Ecto neural progenitor cell (in vitro differentiated cells): ENCODE measurements at regions not wholly inside any gene's neighbourhood (a gene's known extent, or its start where the extent isn't known, plus 50 kb on each side); places are given as distances from the start of the nearest gene placed in this dataset.

Experiments used
- DNase-seq: peaks from one replicate; pipeline ENCODE4 v3.0.0-alpha.2; 2018; ENCODE audit warnings: low spot score

DNA sequence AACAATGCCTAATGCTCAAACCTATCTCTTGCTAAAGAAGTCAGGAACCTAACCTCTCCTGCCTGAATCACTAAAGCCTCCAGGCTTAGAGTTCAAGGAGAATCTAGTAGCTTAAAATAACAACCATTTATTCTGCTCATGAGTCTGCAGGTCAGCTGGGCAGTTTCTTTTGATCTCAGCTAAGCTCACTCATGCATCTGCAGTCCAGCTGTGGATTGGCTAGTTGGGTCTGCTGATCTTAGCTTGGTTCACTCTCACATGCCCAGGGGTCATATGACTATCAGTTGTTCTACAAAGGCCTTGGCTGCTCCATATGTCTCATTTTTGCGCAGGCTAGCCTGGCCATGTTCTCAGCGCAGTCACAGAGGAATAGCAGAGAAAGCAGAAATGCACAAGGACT is 109.2 kb upstream of the STT3B start:
- DNase-seq: no peak

DNA sequence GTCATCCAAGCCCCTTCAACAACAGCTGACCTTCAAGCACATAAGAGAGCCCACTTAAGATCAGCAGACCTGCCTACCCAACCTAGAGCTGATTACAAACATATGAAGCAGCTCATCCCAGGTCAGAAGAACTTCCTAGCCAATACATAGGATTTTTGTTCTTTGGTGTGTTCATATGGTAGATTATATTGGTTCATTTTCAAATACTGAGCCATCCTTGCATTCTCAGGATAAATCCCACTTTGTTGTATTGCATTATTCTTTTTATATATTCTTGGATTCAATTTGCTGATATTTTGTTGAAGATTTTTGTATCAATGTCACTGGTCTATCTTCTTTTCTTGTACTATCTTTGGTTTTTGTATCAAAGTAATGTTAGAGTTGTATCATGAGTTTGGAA is 107.3 kb upstream of the STT3B start:
- DNase-seq: no peak

DNA sequence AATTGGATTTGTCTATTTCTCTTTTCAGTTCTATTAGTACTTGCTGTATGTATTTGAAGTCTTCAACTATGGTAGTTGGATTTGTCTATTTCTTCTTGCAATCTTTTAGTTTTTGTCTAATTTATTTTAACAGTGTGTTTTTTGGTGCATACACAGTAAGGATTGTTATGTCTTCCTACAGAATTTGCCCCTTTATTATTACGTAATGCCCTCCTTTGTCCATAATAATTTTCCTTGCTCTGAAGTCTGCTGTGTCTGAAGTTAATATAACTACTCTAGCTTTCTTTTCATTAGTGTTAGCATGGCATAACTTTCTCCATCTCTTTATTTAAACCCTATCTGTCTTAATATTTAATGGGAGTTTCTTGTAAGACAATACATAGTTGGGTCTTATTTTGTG is 105.1 kb upstream of the STT3B start:
- no peak for DNase-seq

DNA sequence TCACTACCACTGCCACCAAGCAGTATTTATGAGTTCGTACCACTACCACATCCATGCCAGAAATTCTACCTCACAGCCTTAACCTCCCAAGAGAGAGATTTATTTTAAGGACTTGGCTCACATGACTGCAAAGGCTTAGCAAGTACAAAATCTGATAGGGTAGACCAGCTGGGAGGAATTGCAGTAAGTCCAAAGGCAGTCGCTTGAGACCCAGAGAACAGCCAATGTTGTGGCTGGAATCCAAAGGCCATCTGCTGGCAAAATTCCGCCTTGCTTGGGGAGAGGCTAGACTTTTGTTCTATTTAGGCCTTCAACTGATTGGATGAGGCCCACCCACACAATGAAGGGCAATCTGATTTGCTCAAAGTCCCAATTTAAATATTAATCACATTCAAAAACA is 101.4 kb upstream of the STT3B start:
- DNase-seq: no peak

DNA sequence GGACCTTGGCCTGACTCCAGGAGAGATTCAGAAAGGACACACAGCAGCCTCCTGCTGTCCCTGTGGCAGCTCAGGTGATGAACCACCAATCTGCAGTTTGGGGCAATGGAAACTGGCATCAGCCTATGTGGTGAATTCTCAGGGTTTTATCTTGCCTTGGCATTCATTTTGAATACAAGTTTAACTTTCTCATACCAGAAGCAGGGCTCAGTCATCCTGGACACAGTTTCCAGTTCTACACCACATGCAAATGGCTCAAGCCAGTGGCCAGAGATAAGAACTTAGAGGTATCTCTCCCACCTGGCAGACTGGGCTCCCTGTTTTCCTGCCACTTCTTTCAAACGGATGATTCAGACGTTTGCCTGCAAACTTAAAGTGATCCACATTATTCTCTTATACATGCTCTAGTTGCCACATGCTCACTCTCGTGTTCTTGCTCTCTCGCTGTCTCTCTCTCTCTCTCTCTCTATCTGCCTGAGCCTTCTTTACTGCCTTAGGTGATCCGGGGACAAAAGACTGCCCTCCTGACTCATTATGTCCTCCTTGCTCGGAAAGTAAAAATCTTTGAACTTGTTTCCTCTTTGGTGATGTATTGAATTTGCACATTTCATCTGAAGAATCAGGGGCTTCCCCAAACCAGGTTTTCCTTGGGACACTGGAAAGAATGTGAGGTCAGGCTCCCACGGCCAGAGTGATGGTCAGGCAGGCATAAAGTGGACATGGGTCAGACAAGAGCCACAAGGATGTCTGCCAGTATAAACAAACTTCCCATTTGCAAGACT is 99.6 kb upstream of the STT3B start:
- DNase-seq: no peak

DNA sequence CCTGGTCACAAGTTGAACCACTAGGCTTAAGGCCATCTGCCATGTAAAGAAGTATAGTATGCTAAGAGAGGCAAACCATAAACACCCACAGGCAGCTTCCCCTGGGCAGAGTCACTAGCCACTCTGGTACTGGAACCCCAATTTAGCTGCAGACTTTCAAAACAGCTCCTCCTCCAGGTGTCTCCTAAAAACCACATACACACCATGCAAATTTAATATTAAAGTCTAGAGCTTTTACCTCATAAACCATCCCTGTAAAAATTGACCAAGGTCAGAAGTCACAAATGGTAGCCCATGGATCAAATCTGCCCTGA is 99.1 kb upstream of the STT3B start:
- DNase-seq: no peak

DNA sequence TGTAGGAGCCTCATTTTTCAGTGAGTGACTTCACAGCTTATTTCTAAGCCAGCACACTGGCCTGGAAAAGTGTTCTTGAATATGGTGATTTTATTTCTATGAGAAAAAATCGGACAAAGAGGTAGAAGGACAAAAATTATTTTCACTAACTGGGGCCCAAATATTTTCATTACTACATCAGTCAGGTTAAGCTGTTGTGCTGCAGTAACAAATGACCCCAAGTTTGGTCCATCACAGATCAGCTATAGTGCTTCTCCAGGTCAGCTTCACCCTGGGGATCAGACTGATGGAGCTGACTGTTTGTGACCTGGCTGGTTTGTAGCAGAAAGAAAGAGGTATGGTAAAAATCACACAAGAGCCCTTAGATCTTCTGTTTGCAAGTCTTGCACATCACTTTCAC is 97.9 kb upstream of the STT3B start:
- no peak for DNase-seq

DNA sequence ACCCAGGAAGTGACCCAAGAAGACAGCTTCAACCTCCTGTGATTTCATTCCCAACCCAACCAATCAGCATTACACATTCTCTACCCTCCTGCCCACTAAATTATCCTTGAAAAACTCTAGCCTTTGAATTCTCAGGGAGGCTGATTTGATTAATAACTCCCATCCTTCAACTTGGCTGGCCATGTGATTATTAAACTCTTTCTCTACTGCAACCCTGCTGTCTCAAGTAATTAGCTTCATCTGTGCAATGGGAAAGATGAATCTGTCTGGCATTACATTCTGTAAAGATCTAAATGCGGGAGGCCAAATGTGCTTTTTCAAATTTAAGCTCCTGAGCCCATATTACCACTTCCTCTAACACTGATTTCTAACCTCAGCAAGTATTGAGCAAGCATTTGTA is 95.9 kb upstream of the STT3B start:
- DNase-seq: no peak

DNA sequence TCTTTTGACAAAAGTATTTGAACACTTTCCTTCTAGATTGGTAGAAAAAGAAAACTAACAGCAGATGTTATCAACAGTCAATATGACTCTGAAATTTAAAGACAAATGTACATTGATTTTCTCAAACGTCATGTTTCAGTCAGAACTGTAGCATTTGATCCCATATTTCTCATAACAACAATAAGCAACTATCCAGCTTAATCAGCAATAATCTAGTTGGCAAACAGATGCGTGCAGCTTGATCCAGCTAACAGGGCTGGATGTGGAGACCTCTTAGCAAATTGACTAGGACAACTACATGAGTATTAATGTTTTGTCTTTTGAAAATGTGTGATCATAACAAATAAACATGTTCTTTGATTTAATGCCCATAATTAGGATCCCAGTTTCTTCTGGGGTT is 94.0 kb upstream of the STT3B start:
- DNase-seq: no peak

DNA sequence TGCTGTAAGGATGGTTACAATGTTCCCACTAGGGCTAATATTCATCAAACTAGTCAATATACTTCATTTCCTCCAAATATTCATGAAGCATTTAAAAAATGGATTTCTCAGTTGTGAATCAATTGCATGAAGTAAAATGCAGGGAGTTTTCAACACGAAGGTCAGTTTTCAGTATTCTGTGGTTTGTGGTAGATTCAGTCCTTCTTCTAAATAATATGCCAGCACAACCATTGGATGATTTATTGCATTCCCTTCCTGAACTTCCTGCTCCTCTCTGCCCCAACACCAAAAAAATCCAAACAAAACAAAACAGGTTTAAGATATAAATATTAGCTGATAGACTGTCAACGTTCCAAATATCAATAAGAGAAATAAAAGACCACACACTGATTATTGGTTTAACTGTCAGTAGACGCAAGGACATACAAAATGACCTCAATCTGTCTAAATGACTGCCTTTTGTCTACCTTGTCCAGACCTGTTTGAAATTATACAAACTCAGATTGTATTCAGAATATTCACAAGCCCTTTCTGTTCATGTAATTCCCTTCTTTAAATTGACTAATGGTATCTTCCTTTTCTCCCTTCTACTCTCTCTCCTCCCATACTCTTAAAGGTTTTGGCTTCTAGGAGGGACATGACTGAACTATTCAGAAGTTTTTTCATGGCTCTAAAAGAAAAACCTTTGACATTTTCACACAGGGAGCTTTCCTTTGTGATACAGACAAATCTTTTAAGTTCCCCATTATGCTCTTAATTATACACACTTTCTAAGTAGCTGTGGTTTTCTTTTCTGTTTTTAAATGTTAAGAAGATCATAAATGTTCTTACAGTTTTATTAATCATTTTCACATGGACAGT is 92.6 kb upstream of the STT3B start:
- no peak for DNase-seq

DNA sequence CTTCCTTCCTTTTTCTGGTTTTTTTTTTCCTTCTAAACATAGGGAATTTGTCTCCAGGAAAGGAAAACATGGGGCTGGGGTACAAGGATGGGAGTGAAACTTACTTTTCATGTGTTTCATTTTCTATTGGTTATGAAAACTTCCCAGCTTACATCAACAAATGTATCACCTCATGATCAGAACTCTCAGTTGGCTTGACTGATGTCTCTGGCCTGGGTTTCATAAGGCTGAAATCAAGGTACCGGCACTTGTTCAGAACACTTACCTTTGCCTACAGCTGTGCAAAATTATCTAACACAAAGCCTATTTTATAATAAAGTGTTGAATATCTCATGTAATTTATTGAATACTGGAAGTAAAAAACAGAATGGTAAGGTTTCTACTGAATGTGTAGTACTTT is 91.8 kb upstream of the STT3B start:
- no peak for DNase-seq

DNA sequence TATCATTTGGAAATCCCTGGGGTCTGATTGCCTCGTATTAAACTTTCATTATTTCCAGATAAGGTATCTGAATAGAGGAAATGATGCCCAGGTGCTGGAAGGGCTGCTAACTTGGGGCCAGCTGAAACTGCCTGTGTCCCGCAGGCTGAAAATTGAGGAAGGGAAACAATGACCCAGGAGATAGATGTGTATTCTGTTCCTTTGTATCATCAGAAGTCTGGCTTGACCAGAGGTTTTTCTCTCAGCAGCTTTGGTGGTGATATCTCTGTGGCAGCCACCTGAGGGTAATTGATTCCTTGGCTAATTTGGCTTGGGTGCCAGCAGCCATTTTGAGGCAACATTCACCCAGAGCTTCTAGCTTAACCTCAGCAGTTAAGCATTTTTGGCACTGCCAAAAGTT is 90.0 kb upstream of the STT3B start:
- DNase-seq: no peak

DNA sequence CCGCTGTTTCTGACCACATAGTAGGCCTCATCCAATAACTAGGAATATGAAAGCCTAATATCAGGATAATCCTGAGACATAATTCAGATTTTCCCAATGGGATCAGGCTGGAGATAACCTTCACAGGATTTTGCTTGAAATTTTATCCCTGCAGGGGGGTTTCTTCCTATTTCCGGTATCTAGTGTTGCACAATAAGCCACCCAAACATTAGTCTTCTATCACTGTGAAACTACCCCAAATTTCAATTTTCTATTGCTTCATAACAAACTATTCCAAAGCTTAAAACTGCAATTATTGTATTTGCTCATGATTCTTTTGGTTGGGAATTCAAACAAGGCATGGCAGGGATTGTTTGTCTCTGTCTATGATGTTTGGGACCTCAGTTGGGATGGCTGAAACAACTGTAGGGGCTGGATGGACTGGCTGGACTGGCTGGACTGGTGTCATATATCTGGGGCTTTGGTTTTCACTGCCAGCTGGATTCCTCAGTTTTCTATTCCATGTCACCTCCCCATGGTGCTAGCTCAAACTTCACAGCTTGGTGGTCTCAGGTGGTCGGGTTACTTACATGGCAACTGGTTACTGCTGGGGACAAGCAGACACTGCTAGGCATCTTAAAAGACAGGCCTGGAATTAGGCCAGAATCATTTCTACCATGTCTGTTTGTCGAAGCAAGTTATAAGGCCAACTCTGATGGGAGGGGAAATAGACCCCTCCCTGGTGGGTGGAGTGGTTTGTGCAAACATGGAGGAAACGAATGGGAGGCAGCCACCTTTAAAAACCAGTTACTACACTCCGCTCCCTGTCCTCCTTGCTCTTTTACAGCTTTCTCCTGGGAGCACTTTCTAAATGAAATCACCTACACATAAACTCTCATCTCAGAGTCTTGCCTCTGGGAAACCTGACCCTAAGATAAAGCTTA is 88.2 kb upstream of the STT3B start:
- no peak for DNase-seq

DNA sequence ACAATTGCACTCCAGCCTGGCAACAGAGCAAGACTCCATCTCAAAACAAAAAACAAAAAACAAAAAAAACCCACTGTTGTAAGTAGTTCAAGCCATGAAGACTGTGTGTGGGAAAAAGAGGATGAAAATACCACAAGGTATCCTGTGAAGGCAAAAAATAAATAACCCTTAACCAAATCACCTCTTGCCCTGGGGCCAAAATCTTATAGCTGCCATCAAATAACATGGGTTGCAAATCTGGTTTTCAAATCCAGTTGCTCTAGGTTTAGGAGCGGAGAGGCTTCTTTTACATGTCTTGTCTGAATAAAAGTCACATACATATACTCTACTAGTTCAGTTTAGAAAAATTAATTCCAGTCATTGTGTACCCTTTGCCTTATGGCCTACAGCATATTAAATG is 87.0 kb upstream of the STT3B start:
- no peak for DNase-seq

DNA sequence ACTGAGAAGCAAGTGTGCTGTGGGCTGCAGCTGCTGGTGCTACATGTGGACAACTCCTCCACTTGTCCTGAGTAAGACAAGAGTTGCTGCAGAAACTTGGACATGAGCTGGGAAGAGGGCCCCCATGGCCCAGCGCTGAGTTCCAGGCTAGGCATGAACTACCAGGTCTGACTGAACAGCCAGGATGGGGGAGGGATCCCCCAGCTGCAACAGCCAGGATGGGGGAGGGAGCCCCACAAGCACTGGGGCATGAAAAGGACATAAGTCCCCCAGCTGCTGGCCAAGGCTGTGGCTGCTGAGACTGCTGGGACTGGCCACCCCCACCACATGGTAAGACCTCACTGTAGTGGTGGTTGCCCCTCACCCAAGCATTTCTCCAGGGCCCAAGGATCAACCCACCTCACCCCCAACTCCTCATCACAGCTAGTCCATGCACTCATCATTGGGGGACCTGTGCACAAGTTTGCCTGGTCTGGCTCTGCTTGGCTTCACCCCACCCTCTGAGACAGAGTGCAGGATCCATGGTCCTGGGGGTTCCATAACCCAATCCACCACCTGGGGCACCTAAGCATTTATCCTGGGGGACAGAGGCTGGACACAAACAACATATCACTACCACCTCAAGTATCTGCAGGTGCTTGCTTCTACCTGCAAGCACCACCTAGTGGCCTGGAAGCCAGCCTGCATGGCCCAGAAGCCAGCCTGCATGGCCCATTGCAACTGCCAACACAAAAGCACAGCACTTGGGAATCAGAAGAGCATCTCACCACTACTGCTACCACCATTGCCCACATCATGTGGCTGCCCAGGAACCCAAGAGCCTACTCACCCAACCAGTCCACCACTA is 84.5 kb upstream of the STT3B start:
- no peak for DNase-seq

DNA sequence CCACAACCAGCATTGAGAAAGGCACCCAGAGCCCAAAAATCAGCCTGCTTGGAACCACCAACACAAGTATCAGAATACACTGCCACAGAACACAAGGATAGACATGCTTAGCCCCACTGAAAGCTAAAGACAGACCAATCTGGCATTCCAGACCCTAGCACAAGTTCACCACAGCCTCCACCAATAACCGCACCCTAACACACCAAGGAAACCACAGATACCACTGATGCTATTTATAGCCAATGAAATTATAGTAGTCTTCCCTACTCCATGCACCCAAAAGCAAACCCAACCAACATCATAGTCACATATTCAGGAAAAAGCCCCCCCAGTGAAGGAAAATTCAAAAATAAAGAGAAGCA is 83.9 kb upstream of the STT3B start:
- DNase-seq: no peak

DNA sequence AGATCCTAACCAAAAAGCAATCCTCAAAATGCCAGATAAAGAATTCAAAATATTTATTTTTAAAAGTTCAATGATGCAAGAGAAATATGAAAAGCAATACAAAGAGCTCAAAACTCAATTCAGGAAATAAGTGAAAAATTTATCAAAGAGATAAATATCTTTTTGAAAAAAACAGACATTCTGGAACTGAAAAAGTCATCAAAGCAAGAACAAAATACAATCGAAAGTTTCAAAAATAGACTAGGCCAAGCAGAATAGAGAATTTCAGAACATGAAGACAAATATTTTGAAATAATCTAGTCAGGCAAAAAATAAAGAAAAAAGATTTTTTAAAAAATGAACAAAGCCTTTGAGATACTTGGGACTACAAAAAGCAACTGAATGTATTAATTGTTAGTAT is 83.4 kb upstream of the STT3B start:
- no peak for DNase-seq

DNA sequence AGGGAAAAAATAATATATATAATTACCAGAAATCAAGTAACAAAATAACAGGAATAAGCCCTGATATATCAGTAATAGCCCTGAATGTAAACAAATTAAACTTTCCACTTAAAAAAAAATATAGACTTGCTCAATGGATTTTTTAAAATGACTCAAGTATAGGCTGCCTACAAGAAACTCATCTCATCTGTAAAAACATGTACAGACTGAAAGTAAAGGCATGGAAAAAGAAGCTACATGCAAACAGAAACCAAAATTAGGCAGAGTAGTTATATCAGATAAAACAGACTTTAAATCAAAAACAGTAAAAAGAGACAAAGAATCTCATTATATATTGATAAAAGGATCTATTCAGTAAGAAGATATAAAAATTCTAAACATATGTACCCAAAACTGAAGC is 82.4 kb upstream of the STT3B start:
- DNase-seq: no peak

DNA sequence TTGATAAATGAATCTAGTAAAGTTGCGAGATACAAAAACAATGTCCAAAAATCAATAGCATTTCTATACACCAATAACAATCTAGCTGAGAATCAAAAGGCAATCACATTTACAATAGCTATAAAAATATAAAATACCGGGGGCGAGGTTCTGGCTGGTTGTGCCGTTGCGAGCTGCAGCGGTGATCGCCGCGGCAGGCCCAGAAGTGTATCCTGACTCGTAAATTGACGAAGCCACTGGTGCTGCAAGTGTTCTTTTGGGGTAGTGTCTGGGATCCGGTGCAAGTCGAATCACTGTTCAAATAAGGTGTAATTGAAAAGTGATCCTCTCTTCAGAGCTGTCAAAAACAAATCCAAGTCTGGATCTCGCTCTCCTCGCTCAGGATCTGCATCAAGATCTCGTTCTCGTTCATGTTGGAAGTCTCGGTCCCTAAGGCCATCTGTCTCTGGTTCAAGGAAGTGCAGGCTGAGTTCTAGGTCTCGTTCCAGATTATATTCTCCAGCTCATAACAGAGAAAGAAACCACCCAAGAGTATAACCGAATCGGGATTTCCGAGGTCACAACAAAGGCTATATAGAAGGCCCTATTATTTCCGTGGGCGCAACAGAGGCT is 80.1 kb upstream of the STT3B start:
- no peak for DNase-seq

DNA sequence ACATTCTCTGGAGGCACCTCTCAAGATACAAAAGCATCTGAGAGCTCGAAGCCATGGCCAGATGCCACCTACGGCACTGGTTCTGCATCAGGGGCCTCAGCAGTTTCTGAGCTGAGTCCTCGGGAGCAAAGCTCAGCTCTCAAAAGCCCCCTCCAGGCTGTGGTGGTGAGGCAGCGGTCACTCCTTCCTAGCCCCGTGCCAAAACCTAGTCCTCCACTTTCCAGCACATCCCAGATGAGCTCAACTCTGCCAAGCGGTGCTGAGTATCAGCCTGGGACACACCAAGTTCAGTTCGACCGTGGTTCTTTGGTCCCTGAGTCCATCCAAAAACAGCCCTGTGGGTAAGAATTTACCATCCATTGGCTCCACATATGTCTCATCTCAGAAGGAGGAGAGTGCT is 79.3 kb upstream of the STT3B start:
- no peak for DNase-seq

DNA sequence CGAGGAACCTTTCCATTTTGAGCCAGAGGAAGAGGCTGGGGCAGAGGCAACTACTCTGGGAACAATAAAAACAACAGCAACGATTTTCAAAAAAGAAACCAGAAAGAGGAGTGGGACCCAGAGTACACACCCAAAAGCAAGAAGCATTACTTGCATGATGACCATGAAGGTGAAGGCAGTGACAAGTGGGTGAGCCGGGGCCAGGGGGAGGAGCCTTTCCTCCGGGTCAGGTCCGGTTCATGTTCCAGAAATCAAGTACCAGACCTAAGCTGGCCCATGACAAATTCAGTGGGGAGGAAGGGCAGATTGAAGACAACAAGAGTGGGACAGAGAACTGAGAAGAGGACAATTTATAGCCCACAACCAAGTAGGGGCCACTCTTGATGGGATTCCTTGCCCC is 77.2 kb upstream of the STT3B start:
- no peak for DNase-seq

DNA sequence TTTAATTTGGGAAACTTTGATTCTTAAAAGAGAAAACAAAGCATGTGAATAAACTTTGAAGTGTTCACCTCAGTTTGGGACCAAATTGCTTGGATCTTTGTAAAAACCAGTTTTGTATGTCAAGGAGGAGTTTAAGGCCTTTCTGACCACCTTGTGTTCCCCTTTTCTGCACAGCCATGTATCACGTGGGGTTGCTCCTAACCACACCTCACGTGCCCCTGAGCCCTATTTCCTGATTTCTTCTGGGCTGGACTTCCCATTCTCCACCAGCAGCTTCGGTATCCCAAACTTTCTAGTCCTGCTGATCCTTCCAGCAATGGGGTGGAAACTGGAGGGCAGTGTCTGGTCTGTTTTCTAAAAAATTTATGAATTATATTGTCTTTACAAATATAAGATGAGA is 76.4 kb upstream of the STT3B start:
- DNase-seq: no peak
